ENCODE measurements at regions not wholly inside any gene's neighbourhood (a gene's known extent, or its start where the extent isn't known, plus 50 kb on each side); places are given as distances from the start of the nearest gene placed in this dataset.

DNA sequence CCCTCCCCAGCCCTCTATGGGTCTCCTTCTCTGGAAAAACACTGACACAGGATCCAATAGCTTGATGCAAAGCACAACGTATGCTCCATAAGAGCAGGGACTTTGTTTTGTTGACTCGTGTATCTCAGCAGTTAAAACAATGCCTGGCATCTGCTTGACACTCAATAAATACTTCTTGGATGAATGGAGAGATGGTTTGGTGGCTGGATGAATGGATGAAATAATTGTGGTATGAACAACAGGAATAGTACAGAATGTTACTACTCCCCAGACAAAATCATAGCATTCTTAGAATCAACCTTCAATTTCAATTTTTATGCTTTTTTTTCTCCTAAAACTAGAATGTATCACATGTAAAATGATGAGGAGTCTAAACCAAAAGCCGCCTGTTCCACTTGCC lies 57.4 kb downstream of the KCNE4 start:
- TF ChIP-seq CTCF (IDR thresholded peaks at IDR 0.05) (no peak), POLR2A (IDR thresholded peaks at IDR 0.05) (no peak)
